Peyer's patch (tissue), 4 donors: ENCODE measurements at regions not wholly inside any gene's neighbourhood (a gene's known extent, or its start where the extent isn't known, plus 50 kb on each side); places are given as distances from the start of the nearest gene placed in this dataset.

Experiments used
- CTCF ChIP-seq, 6 experiments: fragments of 450-650 bp in 4 of 6; fragments of 200-600 bp in 2 of 6; sonication (generic) in 1 of 6; IDR thresholded peaks; one replicate each; pipeline ENCODE4 v1.5.1; 2017 to 2019; ENCODE audit warnings: antibody characterized with exemption in 6 of 6, mild to moderate bottlenecking in 3 of 6, moderate library complexity in 1 of 6
- POLR2A ChIP-seq, 2 donors: fragments of 450-650 bp; IDR thresholded peaks; one replicate each; pipeline ENCODE4 v1.5.1; 2017; ENCODE audit warnings: antibody characterized with exemption in 2 of 2, mild to moderate bottlenecking in 2 of 2, moderate library complexity in 2 of 2

GRCh38 chr2:217398860-217399259 is 539.0 kb upstream of the TNP1 start:
- no peak for TF ChIP-seq CTCF (IDR thresholded peaks at IDR 0.05)
- no peak for TF ChIP-seq POLR2A (IDR thresholded peaks at IDR 0.05)
